ENCODE measurements at regions not wholly inside any gene's neighbourhood (a gene's known extent, or its start where the extent isn't known, plus 50 kb on each side); places are given as distances from the start of the nearest gene placed in this dataset.

GRCh38 chr6:146968041-146968760, 236.0 kb upstream of the STXBP5 start:
- Histone ChIP-seq H3K4me2 (replicated peaks; ENCODE audit: low read depth, low read length, poor library complexity, severe bottlenecking) (no peak overlapping the region), H4K20me1 (ENCODE audit: control insufficient read depth, insufficient read depth, low read length, poor library complexity, severe bottlenecking) (no peaks in the 10 kb centered on the region), H3K9ac (ENCODE audit: low read length) (no peak overlapping the region), H3K27ac (ENCODE audit: low read length in 2 of 2) (no peak overlapping the region), H3K27me3 (replicated peaks in 1 of 4; ENCODE audit: control extremely low read depth in 1 of 4, control insufficient read depth in 3 of 4, insufficient read depth in 4 of 4, low read length in 3 of 4) (no peaks in the 10 kb centered on the region), H2AFZ (ENCODE audit: insufficient read depth, low read depth, low read length, poor library complexity, severe bottlenecking) (no peak overlapping the region), H3K4me3 (ENCODE audit: control extremely low read depth in 1 of 5, extremely low read depth in 1 of 5, insufficient read depth in 1 of 5, low read depth in 2 of 5, low read length in 4 of 5) (no peak overlapping the region), H3K4me1 (ENCODE audit: control insufficient read depth in 2 of 2, insufficient read depth in 2 of 2, low read length in 2 of 2) (no peaks in the 10 kb centered on the region), H3K36me3 (replicated peaks in 1 of 2; ENCODE audit: control extremely low read depth in 1 of 2, control insufficient read depth in 1 of 2, extremely low read depth in 1 of 2, insufficient read depth in 2 of 2, low read length in 1 of 2) (no peaks in the 10 kb centered on the region), H3K9me3 (ENCODE audit: control extremely low read depth in 1 of 3, control insufficient read depth in 2 of 3, insufficient read depth in 1 of 3, low read length in 2 of 3) (peaks cover 0 to 12% (median 6%) of the 10 kb centered on the region in 3 donors), H3K79me2 (ENCODE audit: control insufficient read depth, insufficient read depth, low read length) (no peaks in the 10 kb centered on the region)
- ChIA-PET CTCF (no interaction called here), POLR2A (no interaction called here)
- no peaks in the 10 kb centered on the region for H3K4me1 Mint-ChIP-seq
- no CpG with 5 or more reads among the region's 4 CpGs for WGBS (ENCODE audit: insufficient coverage)
- no peaks in the 10 kb centered on the region for H3K27me3 Mint-ChIP-seq
- H3K27ac Mint-ChIP-seq: no peak overlapping the region
- no peak overlapping the region for H3K4me3 Mint-ChIP-seq
- peaks cover 10% of the 10 kb centered on the region for H3K9me3 Mint-ChIP-seq (ENCODE audit: insufficient read depth)
- DNase-seq (no peak), ATAC-seq (ENCODE audit: low read depth) (no peak)
- no peak for TF ChIP-seq CTCF (IDR thresholded peaks at IDR 0.05)
- no peak for TF ChIP-seq EZH2 (IDR thresholded peaks at IDR 0.05; ENCODE audit: borderline replicate concordance, insufficient read depth, low read depth, low read length, poor library complexity, severe bottlenecking)
- intact Hi-C loops (cut with micrococcal nuclease): no loop called here

- CTCF ChIA-PET: no interaction called here
- H4K20me1 ChIP-seq (ENCODE audit: control insufficient read depth, insufficient read depth, low read length, poor library complexity, severe bottlenecking): no peaks in the 10 kb centered on the region
- no peak overlapping the region for H3K9ac ChIP-seq (ENCODE audit: low read length)
- H3K4me3 Mint-ChIP-seq: no peak overlapping the region
- no peak overlapping the region for H3K4me3 ChIP-seq (ENCODE audit: control extremely low read depth in 1 of 5, extremely low read depth in 1 of 5, insufficient read depth in 1 of 5, low read depth in 2 of 5, low read length in 4 of 5)
- no peak overlapping the region for H3K27ac Mint-ChIP-seq
- ATAC-seq (ENCODE audit: low read depth) (no peak), DNase-seq (no peak)
- no peaks in the 10 kb centered on the region for H3K36me3 ChIP-seq (replicated peaks in 1 of 2; ENCODE audit: control extremely low read depth in 1 of 2, control insufficient read depth in 1 of 2, extremely low read depth in 1 of 2, insufficient read depth in 2 of 2, low read length in 1 of 2)
- no peaks in the 10 kb centered on the region for H3K4me1 ChIP-seq (ENCODE audit: control insufficient read depth in 2 of 2, insufficient read depth in 2 of 2, low read length in 2 of 2)
- no peaks in the 10 kb centered on the region for H3K9me3 Mint-ChIP-seq (ENCODE audit: insufficient read depth)
- 100% methylated on average over 2 of the region's 6 CpGs for WGBS (ENCODE audit: insufficient coverage)
- H3K27ac ChIP-seq (ENCODE audit: low read length in 2 of 2): no peak overlapping the region
- H3K27me3 Mint-ChIP-seq: peaks cover 4% of the 10 kb centered on the region
- no peaks in the 10 kb centered on the region for H3K27me3 ChIP-seq (replicated peaks in 1 of 4; ENCODE audit: control extremely low read depth in 1 of 4, control insufficient read depth in 3 of 4, insufficient read depth in 4 of 4, low read length in 3 of 4)
- POLR2A ChIA-PET: no interaction called here
- H2AFZ ChIP-seq (ENCODE audit: insufficient read depth, low read depth, low read length, poor library complexity, severe bottlenecking): no peak overlapping the region
- intact Hi-C loops (cut with micrococcal nuclease): no loop called here
- H3K4me2 ChIP-seq (replicated peaks; ENCODE audit: low read depth, low read length, poor library complexity, severe bottlenecking): no peak overlapping the region
- TF ChIP-seq CTCF (IDR thresholded peaks at IDR 0.05): no peak
- TF ChIP-seq EZH2 (IDR thresholded peaks at IDR 0.05; ENCODE audit: borderline replicate concordance, insufficient read depth, low read depth, low read length, poor library complexity, severe bottlenecking): no peak
- H3K4me1 Mint-ChIP-seq: no peaks in the 10 kb centered on the region
- peaks cover 0 to 4% (median 0%) of the 10 kb centered on the region in 3 donors for H3K9me3 ChIP-seq (ENCODE audit: control extremely low read depth in 1 of 3, control insufficient read depth in 2 of 3, insufficient read depth in 1 of 3, low read length in 2 of 3)
- H3K79me2 ChIP-seq (ENCODE audit: control insufficient read depth, insufficient read depth, low read length): no peaks in the 10 kb centered on the region
Observed at GRCh38 chr6:146972546-146972945, 231.7 kb upstream of the STXBP5 start.

All from B cell (primary cell).